Spleen (tissue), 7 donors: ENCODE measurements at regions not wholly inside any gene's neighbourhood (a gene's known extent, or its start where the extent isn't known, plus 50 kb on each side); places are given as distances from the start of the nearest gene placed in this dataset.

Experiments
- POLR2A ChIP-seq, 3 donors: fragments of 450-650 bp; IDR thresholded peaks; one replicate each; pipeline ENCODE4 v1.5.1; 2017; ENCODE audit warnings: antibody characterized with exemption in 3 of 3, mild to moderate bottlenecking in 1 of 3
- POLR2AphosphoS5 ChIP-seq, 3 donors: sonication (generic); formaldehyde crosslinking; IDR thresholded peaks; one replicate each; pipeline ENCODE4 v1.5.1; 2017; ENCODE audit warnings: antibody characterized with exemption in 3 of 3
- TF ChIP-seq, protein P1 (sequence below), 11 experiments: fragments of 200-600 bp in 7 of 11; fragments of 450-650 bp in 4 of 11; sonication (generic) in 4 of 11; IDR thresholded peaks in 8 of 11; conservative IDR thresholded peaks in 3 of 11; 1 replicate in 7 of 11; 2 replicates in 4 of 11; pipeline versions ENCODE4 v1.4.0 to v1.8.0; 2016 to 2021; ENCODE audit warnings: antibody characterized with exemption in 11 of 11, inconsistent platforms in 4 of 11, mild to moderate bottlenecking in 1 of 11
- donor health status: DM: no; HTN: no; CAD: no; lungs with moderate emphysema.
- donor health status: DM: no; HTN: no; CAD: no.
- donor health status: DM: no; HTN: no; CAD: no.

DNA sequence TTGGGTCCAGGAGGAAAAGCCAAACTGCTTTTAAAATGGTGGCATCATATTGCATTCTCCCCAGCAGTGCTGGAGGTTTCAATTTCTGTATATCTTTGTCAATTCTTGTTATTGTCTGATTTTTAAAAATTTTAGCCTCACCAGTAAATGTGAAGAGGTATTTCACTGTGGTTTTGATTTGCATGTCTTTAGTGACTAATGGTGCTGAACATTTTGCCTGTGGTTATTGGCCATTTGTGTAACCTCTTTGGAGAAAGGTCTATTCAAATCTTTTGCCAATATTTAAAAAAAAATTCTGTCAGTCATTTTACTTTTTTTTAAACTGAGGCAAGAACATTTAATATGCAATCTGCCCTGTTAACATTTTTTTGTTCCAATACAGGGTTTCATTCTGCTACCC lies 322.1 kb downstream of the TLL1 start:
- TF ChIP-seq, protein P1, sequence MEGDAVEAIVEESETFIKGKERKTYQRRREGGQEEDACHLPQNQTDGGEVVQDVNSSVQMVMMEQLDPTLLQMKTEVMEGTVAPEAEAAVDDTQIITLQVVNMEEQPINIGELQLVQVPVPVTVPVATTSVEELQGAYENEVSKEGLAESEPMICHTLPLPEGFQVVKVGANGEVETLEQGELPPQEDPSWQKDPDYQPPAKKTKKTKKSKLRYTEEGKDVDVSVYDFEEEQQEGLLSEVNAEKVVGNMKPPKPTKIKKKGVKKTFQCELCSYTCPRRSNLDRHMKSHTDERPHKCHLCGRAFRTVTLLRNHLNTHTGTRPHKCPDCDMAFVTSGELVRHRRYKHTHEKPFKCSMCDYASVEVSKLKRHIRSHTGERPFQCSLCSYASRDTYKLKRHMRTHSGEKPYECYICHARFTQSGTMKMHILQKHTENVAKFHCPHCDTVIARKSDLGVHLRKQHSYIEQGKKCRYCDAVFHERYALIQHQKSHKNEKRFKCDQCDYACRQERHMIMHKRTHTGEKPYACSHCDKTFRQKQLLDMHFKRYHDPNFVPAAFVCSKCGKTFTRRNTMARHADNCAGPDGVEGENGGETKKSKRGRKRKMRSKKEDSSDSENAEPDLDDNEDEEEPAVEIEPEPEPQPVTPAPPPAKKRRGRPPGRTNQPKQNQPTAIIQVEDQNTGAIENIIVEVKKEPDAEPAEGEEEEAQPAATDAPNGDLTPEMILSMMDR (IDR thresholded peaks at IDR 0.05 in 8 of 11, conservative IDR thresholded peaks at IDR 0.05 in 3 of 11): no peak
- TF ChIP-seq POLR2AphosphoS5 (IDR thresholded peaks at IDR 0.05): no peak
- no peak for TF ChIP-seq POLR2A (IDR thresholded peaks at IDR 0.05)
